ENCODE measurements at regions not wholly inside any gene's neighbourhood (a gene's known extent, or its start where the extent isn't known, plus 50 kb on each side); places are given as distances from the start of the nearest gene placed in this dataset.

GRCh38 chr7:41217306-41217705, 485.6 kb downstream of the INHBA start:
- TF ChIP-seq CTCF (IDR thresholded peaks at IDR 0.05) (no peak), POLR2A (IDR thresholded peaks at IDR 0.05) (no peak), POLR2AphosphoS5 (IDR thresholded peaks at IDR 0.05) (no peak), EP300 (IDR thresholded peaks at IDR 0.05) (no peak)

All from suprapubic skin (tissue), 4 donors.